ENCODE measurements at regions not wholly inside any gene's neighbourhood (a gene's known extent, or its start where the extent isn't known, plus 50 kb on each side); places are given as distances from the start of the nearest gene placed in this dataset.

DNA sequence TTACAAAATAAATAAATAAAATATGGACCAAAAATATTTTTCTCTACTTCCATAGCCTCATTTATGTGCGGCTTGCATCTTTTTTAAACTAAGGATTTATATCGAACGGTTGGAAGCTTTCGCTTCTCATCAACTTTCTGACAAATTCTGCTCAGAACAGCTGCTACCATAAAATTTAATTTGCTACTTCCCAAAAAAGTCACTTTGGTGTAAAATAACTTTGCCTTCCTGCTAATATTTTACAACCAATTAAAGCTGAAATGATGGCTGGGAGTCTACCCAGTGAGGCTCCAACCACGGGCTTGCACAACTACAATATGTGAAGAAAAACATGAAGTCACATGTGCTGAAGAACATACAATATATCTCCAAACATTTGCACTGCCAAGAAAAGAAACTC lies 253.1 kb upstream of the NEBL start:
- TF ChIP-seq, protein P1, sequence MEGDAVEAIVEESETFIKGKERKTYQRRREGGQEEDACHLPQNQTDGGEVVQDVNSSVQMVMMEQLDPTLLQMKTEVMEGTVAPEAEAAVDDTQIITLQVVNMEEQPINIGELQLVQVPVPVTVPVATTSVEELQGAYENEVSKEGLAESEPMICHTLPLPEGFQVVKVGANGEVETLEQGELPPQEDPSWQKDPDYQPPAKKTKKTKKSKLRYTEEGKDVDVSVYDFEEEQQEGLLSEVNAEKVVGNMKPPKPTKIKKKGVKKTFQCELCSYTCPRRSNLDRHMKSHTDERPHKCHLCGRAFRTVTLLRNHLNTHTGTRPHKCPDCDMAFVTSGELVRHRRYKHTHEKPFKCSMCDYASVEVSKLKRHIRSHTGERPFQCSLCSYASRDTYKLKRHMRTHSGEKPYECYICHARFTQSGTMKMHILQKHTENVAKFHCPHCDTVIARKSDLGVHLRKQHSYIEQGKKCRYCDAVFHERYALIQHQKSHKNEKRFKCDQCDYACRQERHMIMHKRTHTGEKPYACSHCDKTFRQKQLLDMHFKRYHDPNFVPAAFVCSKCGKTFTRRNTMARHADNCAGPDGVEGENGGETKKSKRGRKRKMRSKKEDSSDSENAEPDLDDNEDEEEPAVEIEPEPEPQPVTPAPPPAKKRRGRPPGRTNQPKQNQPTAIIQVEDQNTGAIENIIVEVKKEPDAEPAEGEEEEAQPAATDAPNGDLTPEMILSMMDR (IDR thresholded peaks at IDR 0.05) = no peak
- TF ChIP-seq POLR2AphosphoS5 (IDR thresholded peaks at IDR 0.05) (no peak), POLR2A (IDR thresholded peaks at IDR 0.05) (no peak)
